GM19035 (cell line): ENCODE measurements at regions not wholly inside any gene's neighbourhood (a gene's known extent, or its start where the extent isn't known, plus 50 kb on each side); places are given as distances from the start of the nearest gene placed in this dataset.

Experiments used
- ATAC-seq: cut with Tn5 transposase; IDR thresholded peaks from one replicate; pipeline ENCODE4 v1.9.1; 2021; ENCODE audit not compliant: unreplicated experiment

- no peak for ATAC-seq
Observed at GRCh38 chr20:24116611-24117010, 128.0 kb upstream of the GGTLC1 start.

- ATAC-seq = no peak
Observed at GRCh38 chr20:24112360-24112759, 123.8 kb upstream of the GGTLC1 start.

- ATAC-seq = no peak
Observed at GRCh38 chr20:24111858-24112257, 123.3 kb upstream of the GGTLC1 start.

- peak; percentile 61 for ATAC-seq
Observed at GRCh38 chr20:24109537-24109936, 121.0 kb upstream of the GGTLC1 start.

GRCh38 chr20:24109008-24109407, 120.4 kb upstream of the GGTLC1 start:
- no peak for ATAC-seq

- ATAC-seq = no peak
Observed at GRCh38 chr20:24108581-24108980, 120.0 kb upstream of the GGTLC1 start.

GRCh38 chr20:24106801-24107445, 118.3 kb upstream of the GGTLC1 start:
- no peak for ATAC-seq

GRCh38 chr20:24106150-24106800, 117.7 kb upstream of the GGTLC1 start:
- ATAC-seq = no peak

GRCh38 chr20:24102749-24103333, 114.3 kb upstream of the GGTLC1 start:
- ATAC-seq = no peak

- ATAC-seq = peak; percentile 43
Observed at GRCh38 chr20:24102290-24102689, 113.7 kb upstream of the GGTLC1 start.

GRCh38 chr20:24100370-24101011, 111.9 kb upstream of the GGTLC1 start:
- ATAC-seq = peak; percentile 86

GRCh38 chr20:24098886-24099285, 110.3 kb upstream of the GGTLC1 start:
- no peak for ATAC-seq

GRCh38 chr20:24097506-24098245, 109.1 kb upstream of the GGTLC1 start:
- ATAC-seq = no peak

- no peak for ATAC-seq
Observed at GRCh38 chr20:24096864-24097450, 108.4 kb upstream of the GGTLC1 start.

GRCh38 chr20:24096264-24096663, 107.7 kb upstream of the GGTLC1 start:
- ATAC-seq = no peak

GRCh38 chr20:24095756-24096155, 107.2 kb upstream of the GGTLC1 start:
- ATAC-seq = no peak

- ATAC-seq = no peak
Observed at GRCh38 chr20:24095303-24095702, 106.7 kb upstream of the GGTLC1 start.

GRCh38 chr20:24089576-24089975, 101.0 kb upstream of the GGTLC1 start:
- ATAC-seq = no peak

GRCh38 chr20:24086121-24086520, 97.5 kb upstream of the GGTLC1 start:
- no peak for ATAC-seq

GRCh38 chr20:24084281-24084680, 95.7 kb upstream of the GGTLC1 start:
- no peak for ATAC-seq

- ATAC-seq = no peak
Observed at GRCh38 chr20:24081077-24081476, 92.5 kb upstream of the GGTLC1 start.
